ENCODE measurements at regions not wholly inside any gene's neighbourhood (a gene's known extent, or its start where the extent isn't known, plus 50 kb on each side); places are given as distances from the start of the nearest gene placed in this dataset.
A peak's percentile ranks its signal among the peaks of the same experiment; 100 is the strongest.

GRCh38 chr6:140071601-140072062, 697.2 kb upstream of the CITED2 start:
- intact Hi-C loops (cut with DNase I) = no loop called here
- no peak for DNase-seq

GRCh38 chr6:140070846-140071473, 696.5 kb upstream of the CITED2 start:
- intact Hi-C loops (cut with DNase I) = no loop called here
- no peak for DNase-seq

DNA sequence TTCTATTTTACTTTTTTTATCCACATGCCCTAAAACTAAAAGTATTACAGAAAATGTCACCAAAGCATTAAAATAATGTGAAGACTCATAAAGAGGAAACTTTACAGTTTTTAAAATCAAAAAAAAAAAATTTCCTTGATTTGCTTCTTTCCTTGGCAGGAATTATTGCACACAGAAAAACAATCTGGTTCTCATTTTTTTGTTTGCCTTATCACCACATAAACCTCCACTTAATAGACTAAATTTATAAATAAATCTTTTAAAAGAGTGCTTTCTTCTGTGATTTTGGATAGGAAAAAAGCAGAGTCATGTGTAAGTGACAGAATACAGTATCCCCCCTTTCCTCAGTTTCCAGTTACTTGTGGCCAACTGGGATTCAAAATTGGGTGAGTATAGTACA, 695.1 kb upstream of the CITED2 start:
- DNase-seq = no peak
- intact Hi-C loops (cut with DNase I) = no loop called here

DNA sequence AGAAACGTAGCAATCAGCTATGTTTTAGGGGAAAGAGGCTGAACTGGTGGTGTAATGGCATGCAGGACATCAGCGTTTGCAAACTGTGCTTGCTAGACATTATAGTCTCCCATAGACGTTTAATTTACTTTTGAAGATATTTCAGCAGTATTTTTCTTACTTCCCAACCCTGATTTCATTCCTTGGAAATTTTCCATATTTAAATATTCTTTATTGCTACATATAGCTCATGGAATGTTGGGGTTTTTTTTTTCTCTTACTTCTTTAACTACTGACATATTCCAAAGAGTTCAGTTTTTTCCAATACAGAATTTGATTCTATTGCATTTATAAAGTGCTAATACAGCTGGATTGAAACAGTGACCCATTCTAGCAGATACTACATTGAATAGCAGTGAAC, 694.4 kb upstream of the CITED2 start:
- intact Hi-C loops (cut with DNase I) = no loop called here
- no peak for DNase-seq

DNA sequence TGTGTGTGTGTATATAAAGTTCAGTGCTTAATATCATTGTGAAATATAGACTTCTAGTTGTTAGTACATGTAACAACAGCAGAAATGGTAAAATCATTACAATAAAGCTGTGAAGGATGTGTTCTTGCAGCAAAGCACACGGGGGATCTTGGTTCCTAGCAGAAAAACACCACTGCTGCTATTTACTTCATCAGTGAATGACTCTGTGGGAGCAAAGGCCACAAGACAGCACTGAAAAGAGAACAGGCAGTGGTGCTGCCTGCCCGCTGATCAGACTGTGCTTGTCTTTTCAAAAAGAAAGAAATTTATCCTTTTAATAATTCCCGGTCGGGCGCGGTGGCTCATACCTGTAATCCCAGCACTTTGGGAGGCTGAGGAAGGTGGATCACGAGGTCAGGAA, 689.9 kb upstream of the CITED2 start:
- no peak for DNase-seq
- intact Hi-C loops (cut with DNase I) = no loop called here

- intact Hi-C loops (cut with DNase I) = no loop called here
- no peak for DNase-seq
Measured at GRCh38 chr6:140063021-140063399, 688.6 kb upstream of the CITED2 start.

GRCh38 chr6:140062043-140063020, 687.9 kb upstream of the CITED2 start:
- intact Hi-C loops (cut with DNase I) = no loop called here
- peak in 1 of 42 donors; percentile 43 for DNase-seq

GRCh38 chr6:140061110-140062042, 686.9 kb upstream of the CITED2 start:
- DNase-seq = no peak

GRCh38 chr6:140059947-140060346, 685.5 kb upstream of the CITED2 start:
- DNase-seq = no peak
- intact Hi-C loops (cut with DNase I) = no loop called here

More at GRCh38 chr6:140061110-140062042, 686.9 kb upstream of the CITED2 start:
- intact Hi-C loops (cut with DNase I) = no loop called here

DNA sequence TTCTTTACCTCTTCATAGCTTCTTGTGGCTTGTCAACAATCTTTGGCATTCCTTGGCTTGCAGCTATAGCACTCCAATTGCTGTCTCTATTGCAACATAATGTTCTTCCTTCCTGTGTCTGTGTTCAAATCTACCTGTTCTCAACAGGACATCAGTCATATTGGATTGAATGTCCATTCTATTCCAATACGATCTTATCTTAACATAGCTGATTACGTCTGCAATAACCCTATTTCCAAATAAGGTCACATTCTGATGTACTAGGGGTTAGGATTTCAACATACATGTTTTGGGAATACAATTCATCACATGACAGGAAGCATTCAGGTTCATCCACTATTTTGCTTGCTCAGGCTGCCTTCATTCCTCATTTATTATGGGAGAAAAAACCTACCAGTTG, 684.4 kb upstream of the CITED2 start:
- no peak for DNase-seq
- intact Hi-C loops (cut with DNase I) = no loop called here

DNA sequence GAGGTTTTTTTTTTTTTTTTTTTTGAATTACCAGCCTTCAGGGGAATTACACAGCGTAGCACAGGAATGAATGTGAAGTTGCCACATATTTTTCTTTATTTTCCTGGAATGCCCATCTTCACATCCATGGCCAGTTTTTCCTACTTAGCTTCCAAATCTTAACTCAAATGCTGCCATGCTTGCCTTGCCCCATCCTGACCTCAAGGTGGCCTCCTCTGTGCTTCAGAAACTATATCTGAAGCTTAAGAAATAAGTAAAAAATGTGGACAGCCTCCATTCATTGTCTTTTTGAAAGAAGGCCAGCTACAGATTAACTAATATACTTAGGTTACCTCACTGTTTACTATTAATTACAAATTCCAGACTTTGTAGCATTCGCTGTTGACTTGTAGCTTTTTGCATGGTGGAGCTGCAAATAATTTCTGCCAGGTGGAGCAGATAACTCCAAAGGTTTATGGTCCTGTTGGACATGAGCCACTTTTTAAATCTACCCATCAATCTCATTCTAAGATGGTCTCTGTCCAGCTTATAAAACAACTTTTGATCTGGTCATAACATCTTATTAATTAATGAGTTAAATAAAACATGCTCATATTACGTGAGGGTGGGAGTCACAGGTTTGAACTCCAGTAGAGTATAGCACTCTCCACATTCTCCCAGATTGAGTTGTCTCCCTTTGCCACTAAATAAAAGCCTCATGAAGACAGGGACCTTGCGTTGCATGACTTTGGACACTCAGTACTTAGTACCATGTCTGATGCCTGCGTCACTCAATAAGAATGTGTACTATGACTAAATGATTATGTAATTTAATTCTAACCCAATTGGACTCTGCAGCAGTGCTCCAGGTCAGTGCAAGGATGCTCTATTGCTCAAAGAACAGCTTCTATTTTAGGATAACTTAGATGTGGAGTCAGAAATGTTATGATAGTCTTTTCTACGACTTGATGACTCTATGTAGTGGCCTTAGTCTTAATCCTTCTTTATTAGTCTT, 678.6 kb upstream of the CITED2 start:
- no peak for DNase-seq
- intact Hi-C loops (cut with DNase I) = no loop called here

- intact Hi-C loops (cut with DNase I) = no loop called here
- no peak for DNase-seq
Measured at GRCh38 chr6:140051521-140052512, 677.4 kb upstream of the CITED2 start.

- DNase-seq = peak in 17 of 42 donors; percentile 3 to 50 (median 17)
- intact Hi-C loops (cut with DNase I) = no loop called here
Measured at GRCh38 chr6:140050101-140050995, 675.9 kb upstream of the CITED2 start.

GRCh38 chr6:140049251-140049650, 674.8 kb upstream of the CITED2 start:
- DNase-seq = no peak
- intact Hi-C loops (cut with DNase I) = no loop called here

DNA sequence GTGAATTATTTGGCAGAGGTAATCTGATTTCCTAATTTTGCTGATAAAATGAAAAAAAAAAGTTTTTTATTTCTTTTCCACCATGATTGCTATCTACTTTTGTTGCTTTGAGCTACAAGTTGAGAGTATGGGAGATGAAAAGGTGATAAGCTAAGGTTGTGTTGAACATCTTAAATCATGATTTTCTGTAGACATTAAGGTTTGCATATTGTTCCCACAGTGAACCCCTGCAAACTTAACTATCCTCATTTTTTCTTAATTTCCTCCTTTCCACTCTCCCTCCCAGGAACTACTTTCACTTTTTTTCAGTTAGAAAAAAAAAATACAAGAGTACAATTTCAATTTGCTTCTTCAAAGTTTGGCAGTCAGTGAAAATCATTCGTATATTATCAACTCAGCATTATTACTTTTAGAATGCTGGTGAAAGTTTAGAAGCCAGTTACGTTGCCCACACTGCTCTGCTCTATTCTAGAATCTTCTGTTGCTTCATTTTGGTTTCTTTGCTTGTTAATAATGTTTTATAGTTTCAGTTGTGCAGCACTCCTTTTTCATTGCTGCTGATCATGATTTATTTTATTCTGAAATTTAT, 673.8 kb upstream of the CITED2 start:
- DNase-seq = no peak
- intact Hi-C loops (cut with DNase I) = no loop called here

GRCh38 chr6:140047321-140047720, 672.9 kb upstream of the CITED2 start:
- intact Hi-C loops (cut with DNase I) = no loop called here
- DNase-seq = no peak

Measured in head of caudate nucleus (tissue), 42 donors.